A673 (cell line): ENCODE measurements at regions not wholly inside any gene's neighbourhood (a gene's known extent, or its start where the extent isn't known, plus 50 kb on each side); places are given as distances from the start of the nearest gene placed in this dataset.

Source experiments
- EZH2 ChIP-seq: fragments of 200-600 bp; sonication (generic); IDR thresholded peaks from 2 replicates; pipeline ENCODE4 v1.6.1; 2017; ENCODE audit warnings: borderline replicate concordance, low read depth, mild to moderate bottlenecking, mixed read lengths, antibody characterized with exemption, low read length; ENCODE audit not compliant: poor library complexity, severe bottlenecking
- TF ChIP-seq, protein P1 (sequence below): fragments of 300-800, 200-600 bp; sonication (generic); conservative IDR thresholded peaks from 2 replicates; pipeline ENCODE4 v1.5.1; 2017; ENCODE audit warnings: low read depth, mild to moderate bottlenecking, antibody characterized with exemption, low read length, moderate library complexity, mixed read lengths

DNA sequence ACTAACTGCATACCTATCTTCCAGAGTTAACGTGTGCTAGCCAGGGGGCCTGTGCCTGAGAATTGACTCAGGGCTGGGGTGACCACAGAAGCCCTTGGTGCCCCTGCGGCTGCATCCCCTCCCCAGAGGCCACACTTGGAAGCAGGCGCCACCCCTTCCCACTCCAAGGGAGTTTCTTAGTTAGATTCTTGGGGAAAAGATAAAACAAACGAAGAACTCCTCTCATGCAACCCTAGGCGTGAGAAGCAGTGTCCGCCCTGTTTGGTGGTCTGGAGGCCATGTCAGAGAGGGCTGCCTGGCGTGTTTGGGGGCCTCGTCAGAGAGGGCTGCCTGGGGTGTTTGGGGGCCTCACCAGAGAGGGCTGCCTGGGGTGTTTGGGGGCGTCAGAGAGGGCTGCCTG is 50.3 kb upstream of the HGFAC start:
- TF ChIP-seq, protein P1, sequence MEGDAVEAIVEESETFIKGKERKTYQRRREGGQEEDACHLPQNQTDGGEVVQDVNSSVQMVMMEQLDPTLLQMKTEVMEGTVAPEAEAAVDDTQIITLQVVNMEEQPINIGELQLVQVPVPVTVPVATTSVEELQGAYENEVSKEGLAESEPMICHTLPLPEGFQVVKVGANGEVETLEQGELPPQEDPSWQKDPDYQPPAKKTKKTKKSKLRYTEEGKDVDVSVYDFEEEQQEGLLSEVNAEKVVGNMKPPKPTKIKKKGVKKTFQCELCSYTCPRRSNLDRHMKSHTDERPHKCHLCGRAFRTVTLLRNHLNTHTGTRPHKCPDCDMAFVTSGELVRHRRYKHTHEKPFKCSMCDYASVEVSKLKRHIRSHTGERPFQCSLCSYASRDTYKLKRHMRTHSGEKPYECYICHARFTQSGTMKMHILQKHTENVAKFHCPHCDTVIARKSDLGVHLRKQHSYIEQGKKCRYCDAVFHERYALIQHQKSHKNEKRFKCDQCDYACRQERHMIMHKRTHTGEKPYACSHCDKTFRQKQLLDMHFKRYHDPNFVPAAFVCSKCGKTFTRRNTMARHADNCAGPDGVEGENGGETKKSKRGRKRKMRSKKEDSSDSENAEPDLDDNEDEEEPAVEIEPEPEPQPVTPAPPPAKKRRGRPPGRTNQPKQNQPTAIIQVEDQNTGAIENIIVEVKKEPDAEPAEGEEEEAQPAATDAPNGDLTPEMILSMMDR = no peak
- no peak for TF ChIP-seq EZH2
